Sigmoid colon (tissue), 6 donors: ENCODE measurements at regions not wholly inside any gene's neighbourhood (a gene's known extent, or its start where the extent isn't known, plus 50 kb on each side); places are given as distances from the start of the nearest gene placed in this dataset.

Experiments
- DNase-seq: peaks from one replicate; pipeline ENCODE4 v3.0.0-alpha.2; 2019
- H3K27ac ChIP-seq, 4 donors: fragments of 200-600 bp; sonication (generic); one replicate each; pipeline ENCODE4 v1.5.1; 2016 to 2019; ENCODE audit warnings: mild to moderate bottlenecking in 1 of 4
- H3K27me3 ChIP-seq, 3 donors: fragments of 200-600 bp; sonication (generic); one replicate each; pipeline ENCODE4 v1.5.1; 2019; ENCODE audit warnings: mild to moderate bottlenecking in 1 of 3
- H3K36me3 ChIP-seq, 4 donors: fragments of 200-600 bp; sonication (generic); one replicate each; pipeline ENCODE4 v1.5.1; 2016 to 2019
- H3K4me1 ChIP-seq, 4 donors: fragments of 200-600 bp; sonication (generic); one replicate each; pipeline ENCODE4 v1.5.1; 2017 to 2019
- H3K4me3 ChIP-seq, 4 donors: fragments of 200-600 bp; sonication (generic); one replicate each; pipeline ENCODE4 v1.5.1; 2017 to 2019; ENCODE audit warnings: mild to moderate bottlenecking in 2 of 4, moderate library complexity in 1 of 4
- H3K9me3 ChIP-seq, 4 donors: fragments of 200-600 bp in 3 of 4; sonication (generic) in 3 of 4; one replicate each; pipeline versions ENCODE4 v1.5.1 to v1.6.1; 2013 to 2019
- CTCF ChIP-seq, 4 experiments: fragments of 450-650 bp in 3 of 4; fragments of 200-600 bp in 1 of 4; IDR thresholded peaks; one replicate each; pipeline ENCODE4 v1.5.1; 2016 to 2019; ENCODE audit warnings: antibody characterized with exemption in 4 of 4, mild to moderate bottlenecking in 3 of 4, moderate library complexity in 2 of 4
- EP300 ChIP-seq, 4 donors: sonication (generic); formaldehyde crosslinking; IDR thresholded peaks; one replicate each; pipeline ENCODE4 v1.6.1; 2017; ENCODE audit warnings: antibody characterized with exemption in 4 of 4
- POLR2A ChIP-seq, 2 donors: fragments of 450-650 bp; IDR thresholded peaks; one replicate each; pipeline ENCODE4 v1.6.1; 2016; ENCODE audit warnings: antibody characterized with exemption in 2 of 2, mild to moderate bottlenecking in 2 of 2, moderate library complexity in 2 of 2
- POLR2AphosphoS5 ChIP-seq, 4 donors: sonication (generic); formaldehyde crosslinking; IDR thresholded peaks; one replicate each; pipeline ENCODE4 v1.6.1; 2017; ENCODE audit warnings: antibody characterized with exemption in 4 of 4
- WGBS, 2 donors: extraction: QIAGEN DNeasy Blood & Tissue Kit; methylation state at CpG; one replicate each; pipeline ENCODE4 v1.1.7; 2013; 5-methylcytosine and 5-hydroxymethylcytosine counted together
- intact Hi-C: fragments of 100-400 bp; cut with DNase I; formaldehyde crosslinking; loops from one replicate; pipeline ENCODE4 v1.15.1; 2023
- donor health status: healthy with polysubstance abuse.
- donor health status: healthy.

GRCh38 chr5:67451640-67452279, 255.2 kb upstream of the CD180 start:
- 59 to 68% methylated on average over 3 of the region's 3 CpGs for WGBS, 2 donors
- intact Hi-C loops, result no loop called here
- Histone ChIP-seq H3K4me3 (no peak overlapping the region), H3K4me1 (no peaks in the 10 kb centered on the region), H3K36me3 (no peaks in the 10 kb centered on the region), H3K9me3 (no peaks in the 10 kb centered on the region), H3K27ac (no peak overlapping the region), H3K27me3 (no peaks in the 10 kb centered on the region)
- TF ChIP-seq EP300 (IDR thresholded peaks at IDR 0.05) (no peak), CTCF (IDR thresholded peaks at IDR 0.05) (no peak), POLR2A (IDR thresholded peaks at IDR 0.05) (no peak), POLR2AphosphoS5 (IDR thresholded peaks at IDR 0.05) (no peak)
- no peak for DNase-seq

- H3K4me3 ChIP-seq, result no peak overlapping the region
- H3K27me3 ChIP-seq, result no peaks in the 10 kb centered on the region
- intact Hi-C loops, result no loop called here
- H3K27ac ChIP-seq, result no peak overlapping the region
- DNase-seq, result no peak
- no peaks in the 10 kb centered on the region for H3K36me3 ChIP-seq
- no peaks in the 10 kb centered on the region for H3K9me3 ChIP-seq
- no peaks in the 10 kb centered on the region for H3K4me1 ChIP-seq
- no peak for TF ChIP-seq CTCF (IDR thresholded peaks at IDR 0.05)
- TF ChIP-seq POLR2AphosphoS5 (IDR thresholded peaks at IDR 0.05), result no peak
- TF ChIP-seq POLR2A (IDR thresholded peaks at IDR 0.05), result no peak
- TF ChIP-seq EP300 (IDR thresholded peaks at IDR 0.05), result no peak
Observed at GRCh38 chr5:67447732-67448131, 251.1 kb upstream of the CD180 start.

DNA sequence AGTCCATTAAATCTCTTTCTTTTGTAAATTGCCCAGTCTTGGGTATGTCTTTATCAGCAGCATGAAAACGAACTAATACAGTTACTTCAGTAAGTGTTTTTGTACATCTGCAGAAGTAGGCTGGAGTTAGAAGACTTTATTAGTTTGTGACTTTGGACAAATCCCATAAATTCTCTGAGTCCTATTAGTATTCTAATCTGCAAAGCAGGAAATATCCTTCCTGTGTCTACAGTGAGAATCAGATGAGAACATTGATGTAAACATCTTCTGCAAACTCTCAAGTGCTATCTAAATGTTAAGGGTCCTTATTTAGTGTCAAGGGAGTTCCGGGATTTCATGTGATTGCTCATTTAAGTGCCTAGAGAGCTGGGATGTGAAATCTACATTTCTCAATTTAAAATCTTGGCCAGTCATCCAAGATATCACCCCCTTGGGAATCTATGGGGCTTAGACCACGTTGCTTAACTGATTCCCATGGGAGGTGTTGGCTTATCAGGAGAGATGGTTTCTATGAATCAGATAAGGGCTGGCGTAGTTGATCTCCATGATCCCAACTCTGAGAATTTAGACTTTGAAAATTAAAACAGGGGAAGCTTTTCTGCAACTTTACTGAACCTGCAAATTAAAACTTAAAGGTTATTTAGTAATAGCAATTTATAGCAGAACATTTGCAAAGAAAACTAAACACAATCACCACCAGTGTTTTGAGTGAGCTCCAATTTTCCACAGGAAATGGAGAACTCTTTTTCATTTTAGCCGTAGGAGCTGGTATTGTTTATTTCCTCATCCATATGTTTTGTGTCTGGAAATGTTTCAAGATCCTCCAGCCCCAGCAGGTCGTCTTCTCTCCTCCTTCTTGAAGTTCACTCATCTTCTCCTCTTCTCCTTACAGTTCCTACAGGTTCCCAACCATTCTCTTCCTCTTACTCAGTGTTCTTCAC, 241.6 kb upstream of the CD180 start:
- H3K27me3 ChIP-seq, result no peaks in the 10 kb centered on the region
- 66 to 82% methylated on average over 6 of the region's 6 CpGs for WGBS, 2 donors
- TF ChIP-seq POLR2AphosphoS5 (IDR thresholded peaks at IDR 0.05) (no peak), EP300 (IDR thresholded peaks at IDR 0.05) (no peak), CTCF (IDR thresholded peaks at IDR 0.05) (no peak), POLR2A (IDR thresholded peaks at IDR 0.05) (no peak)
- no peak overlapping the region for H3K4me3 ChIP-seq
- no peaks in the 10 kb centered on the region for H3K36me3 ChIP-seq
- no peak overlapping the region for H3K27ac ChIP-seq
- no peaks in the 10 kb centered on the region for H3K9me3 ChIP-seq
- intact Hi-C loops, result no loop called here
- no peaks in the 10 kb centered on the region for H3K4me1 ChIP-seq
- DNase-seq, result no peak

- no peak for DNase-seq
- no peaks in the 10 kb centered on the region for H3K9me3 ChIP-seq
- H3K27ac ChIP-seq, result no peak overlapping the region
- H3K4me3 ChIP-seq, result no peak overlapping the region
- no peaks in the 10 kb centered on the region for H3K36me3 ChIP-seq
- TF ChIP-seq CTCF (IDR thresholded peaks at IDR 0.05) (no peak), POLR2A (IDR thresholded peaks at IDR 0.05) (no peak), POLR2AphosphoS5 (IDR thresholded peaks at IDR 0.05) (no peak), EP300 (IDR thresholded peaks at IDR 0.05) (no peak)
- WGBS, 2 donors, result 90 to 91% methylated on average over 2 of the region's 2 CpGs
- intact Hi-C loops, result no loop called here
- H3K27me3 ChIP-seq, result no peaks in the 10 kb centered on the region
- no peaks in the 10 kb centered on the region for H3K4me1 ChIP-seq
Observed at GRCh38 chr5:67435032-67435431, 238.4 kb upstream of the CD180 start.
